ENCODE measurements at regions not wholly inside any gene's neighbourhood (a gene's known extent, or its start where the extent isn't known, plus 50 kb on each side); places are given as distances from the start of the nearest gene placed in this dataset.

DNA sequence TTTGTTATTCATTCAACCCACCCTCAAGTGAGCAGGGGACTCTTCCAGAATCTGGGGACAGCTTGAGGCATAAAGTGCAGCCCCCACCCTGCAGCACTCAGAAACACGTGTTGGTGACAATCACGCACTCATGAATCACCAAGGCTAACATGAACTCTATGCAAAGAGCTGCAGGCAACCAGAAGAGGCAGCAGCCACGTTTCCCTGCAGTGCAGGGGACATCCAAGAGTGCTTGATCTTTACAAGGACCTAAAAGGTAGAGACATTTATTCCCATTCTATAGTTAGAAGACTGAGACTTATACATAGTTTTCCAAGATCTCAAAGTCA is 135.2 kb upstream of the GDF10 start:
- TF ChIP-seq, protein P1, sequence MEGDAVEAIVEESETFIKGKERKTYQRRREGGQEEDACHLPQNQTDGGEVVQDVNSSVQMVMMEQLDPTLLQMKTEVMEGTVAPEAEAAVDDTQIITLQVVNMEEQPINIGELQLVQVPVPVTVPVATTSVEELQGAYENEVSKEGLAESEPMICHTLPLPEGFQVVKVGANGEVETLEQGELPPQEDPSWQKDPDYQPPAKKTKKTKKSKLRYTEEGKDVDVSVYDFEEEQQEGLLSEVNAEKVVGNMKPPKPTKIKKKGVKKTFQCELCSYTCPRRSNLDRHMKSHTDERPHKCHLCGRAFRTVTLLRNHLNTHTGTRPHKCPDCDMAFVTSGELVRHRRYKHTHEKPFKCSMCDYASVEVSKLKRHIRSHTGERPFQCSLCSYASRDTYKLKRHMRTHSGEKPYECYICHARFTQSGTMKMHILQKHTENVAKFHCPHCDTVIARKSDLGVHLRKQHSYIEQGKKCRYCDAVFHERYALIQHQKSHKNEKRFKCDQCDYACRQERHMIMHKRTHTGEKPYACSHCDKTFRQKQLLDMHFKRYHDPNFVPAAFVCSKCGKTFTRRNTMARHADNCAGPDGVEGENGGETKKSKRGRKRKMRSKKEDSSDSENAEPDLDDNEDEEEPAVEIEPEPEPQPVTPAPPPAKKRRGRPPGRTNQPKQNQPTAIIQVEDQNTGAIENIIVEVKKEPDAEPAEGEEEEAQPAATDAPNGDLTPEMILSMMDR (IDR thresholded peaks at IDR 0.05), result no peak
- TF ChIP-seq POLR2A (IDR thresholded peaks at IDR 0.05), result no peak
